GM18868 (cell line): ENCODE measurements at regions not wholly inside any gene's neighbourhood (a gene's known extent, or its start where the extent isn't known, plus 50 kb on each side); places are given as distances from the start of the nearest gene placed in this dataset.
"Not testable (repeated sequence)": the region's sequence is repeated elsewhere in the genome, so short reads cannot be mapped to it uniquely, and the experiment has no call there.

Experiments used
- ATAC-seq: cut with Tn5 transposase; IDR thresholded peaks from one replicate; pipeline ENCODE4 v1.9.1; 2021; ENCODE audit warnings: mild to moderate bottlenecking, moderate library complexity; ENCODE audit not compliant: unreplicated experiment

DNA sequence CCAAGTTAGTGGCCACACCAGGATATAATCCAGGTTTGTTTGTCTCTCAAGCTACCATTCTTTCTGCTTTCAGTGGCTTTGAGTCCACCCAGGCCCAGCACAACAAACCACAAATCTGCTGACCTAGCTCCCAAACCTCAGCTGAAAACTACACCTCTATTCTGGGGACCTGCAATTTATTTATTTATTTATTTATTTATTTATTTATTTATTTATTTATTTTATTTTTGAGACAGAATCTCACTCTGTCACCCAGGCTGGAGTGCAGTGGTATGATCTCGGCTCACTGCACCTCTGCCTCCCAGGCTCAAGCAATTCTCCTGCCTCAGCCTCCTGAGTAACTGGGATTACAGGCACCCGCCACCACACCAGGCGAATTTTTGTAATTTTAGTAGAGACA, 229.9 kb upstream of the BTG1 start:
- not testable (repeated sequence) for ATAC-seq

GRCh38 chr12:92370828-92371227, 225.2 kb upstream of the BTG1 start:
- ATAC-seq, result peak; percentile 71

- ATAC-seq, result no peak
These were observed 224.0 kb upstream of the BTG1 start for GRCh38 chr12:92369636-92370035.

- ATAC-seq, result no peak
These were observed 223.4 kb upstream of the BTG1 start for GRCh38 chr12:92369056-92369455.

- no peak for ATAC-seq
These were observed 220.2 kb upstream of the BTG1 start for GRCh38 chr12:92365836-92366235.

GRCh38 chr12:92365333-92365732, 219.7 kb upstream of the BTG1 start:
- no peak for ATAC-seq

GRCh38 chr12:92363295-92364146, 217.9 kb upstream of the BTG1 start:
- peak; percentile 73 for ATAC-seq

DNA sequence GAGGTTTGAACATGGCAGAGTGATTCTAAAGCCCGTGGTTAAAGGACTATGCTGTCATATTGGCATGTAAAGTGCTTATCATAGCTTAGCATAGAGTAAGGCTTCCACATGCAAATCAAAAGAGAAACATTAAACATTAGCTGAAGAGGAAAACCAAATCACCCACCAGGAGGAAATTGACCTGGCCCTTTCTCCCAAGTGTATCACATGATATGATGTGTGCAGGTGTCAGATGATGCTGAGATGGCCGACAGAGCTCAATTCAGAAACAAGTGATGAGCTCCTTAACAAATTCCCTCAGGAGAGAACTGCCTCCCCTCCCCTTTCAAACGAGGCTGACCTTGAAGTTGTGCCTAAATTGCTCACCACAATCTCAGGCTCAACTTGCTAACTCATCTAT, 217.1 kb upstream of the BTG1 start:
- peak; percentile 29 for ATAC-seq

DNA sequence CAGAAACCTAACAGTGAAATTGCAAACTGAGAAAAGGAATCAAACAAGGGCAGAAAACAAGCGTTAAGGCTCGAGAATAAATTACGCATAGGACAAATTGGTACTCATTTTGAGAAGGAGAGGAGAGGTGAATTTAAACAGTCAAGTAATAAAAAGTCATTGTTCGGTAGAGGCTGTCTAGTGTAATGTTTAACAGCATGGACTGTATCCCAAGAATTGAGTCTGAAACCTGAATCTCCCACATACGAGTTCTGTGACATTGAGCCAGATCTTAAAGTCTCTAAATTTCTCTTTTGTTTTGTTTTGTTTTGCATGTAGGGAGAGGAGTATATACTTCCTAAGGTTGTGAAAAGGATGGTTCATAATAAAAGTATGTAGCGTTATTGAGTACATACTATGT, 216.5 kb upstream of the BTG1 start:
- ATAC-seq, result no peak

GRCh38 chr12:92360543-92360942, 214.9 kb upstream of the BTG1 start:
- no peak for ATAC-seq

DNA sequence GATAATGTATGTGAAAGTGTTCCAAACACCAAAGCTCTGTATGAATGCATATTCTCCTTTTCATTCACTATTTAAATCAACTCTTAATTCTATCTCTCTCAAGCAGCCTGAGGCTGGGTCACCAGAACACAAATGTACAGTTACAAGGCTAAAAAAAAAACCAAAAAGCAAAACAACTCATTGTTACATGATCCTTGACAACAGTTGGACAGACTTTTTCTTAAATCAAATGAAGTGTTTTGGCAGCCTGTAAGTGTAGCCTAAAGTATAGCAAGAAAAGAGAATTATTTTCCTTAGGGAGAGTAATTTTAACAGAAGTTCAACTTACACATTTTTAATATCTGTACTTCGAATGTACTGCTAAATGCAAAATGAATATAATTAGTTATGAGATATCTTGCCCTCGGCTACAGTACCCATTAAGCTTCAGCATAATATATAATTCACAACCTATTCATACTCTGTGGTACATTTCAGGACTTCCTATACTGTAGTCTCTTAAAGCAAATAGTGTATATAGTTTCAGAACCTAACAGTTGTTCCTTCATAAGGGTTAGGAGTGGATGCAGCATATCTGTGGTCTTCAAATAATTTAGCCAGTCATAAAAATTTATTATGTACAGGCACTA, 214.0 kb upstream of the BTG1 start:
- no peak for ATAC-seq

DNA sequence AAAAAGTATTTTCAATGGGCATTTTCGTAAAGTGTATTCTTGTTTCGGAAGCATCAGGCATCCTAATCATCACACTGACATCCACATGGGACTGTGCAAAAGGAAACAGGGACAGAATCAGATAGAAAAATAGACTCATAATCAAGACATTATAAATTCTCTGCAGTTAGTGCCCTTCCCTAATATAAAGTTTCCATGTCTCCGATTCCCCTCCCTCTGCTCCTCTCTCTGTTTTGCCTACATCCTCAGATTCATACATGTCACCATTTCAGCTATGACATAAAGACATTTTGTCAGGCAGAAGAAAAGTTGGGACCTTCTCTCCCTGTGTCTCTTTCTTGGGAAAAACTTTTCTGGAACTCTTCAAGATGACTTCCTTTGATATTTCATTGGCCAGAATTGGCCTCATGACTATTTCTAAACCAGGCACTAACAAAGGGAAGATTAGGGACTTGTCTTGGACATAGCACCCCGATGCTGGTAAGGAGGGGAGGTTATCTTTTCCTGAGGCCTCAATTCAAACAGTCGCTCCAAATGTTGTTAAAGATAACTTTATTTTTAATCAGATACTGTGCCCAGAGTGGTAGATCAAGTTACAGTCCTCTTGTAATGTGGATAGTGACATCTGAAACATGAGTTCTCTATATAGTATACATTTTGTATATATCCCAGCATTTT, 212.1 kb upstream of the BTG1 start:
- ATAC-seq, result no peak

DNA sequence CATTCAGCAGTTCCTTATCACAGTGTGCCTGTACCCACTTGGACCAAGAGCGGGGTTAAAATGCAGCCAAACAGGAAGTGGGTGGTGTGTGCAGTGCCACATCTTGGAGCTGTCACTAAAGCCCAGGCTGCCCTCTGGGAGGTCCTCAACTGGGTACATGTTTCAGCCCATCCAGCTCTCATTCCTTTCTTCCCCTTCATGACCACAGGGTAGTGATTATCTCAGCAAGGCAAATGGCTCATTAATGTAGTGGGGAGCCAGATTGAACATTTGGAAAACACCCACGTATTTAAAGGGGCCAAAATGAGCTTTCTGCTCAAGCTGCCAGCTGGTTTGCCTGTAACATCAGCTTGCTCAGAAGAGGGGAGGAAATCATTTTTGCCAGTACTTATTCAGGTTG, 210.8 kb upstream of the BTG1 start:
- ATAC-seq, result no peak

DNA sequence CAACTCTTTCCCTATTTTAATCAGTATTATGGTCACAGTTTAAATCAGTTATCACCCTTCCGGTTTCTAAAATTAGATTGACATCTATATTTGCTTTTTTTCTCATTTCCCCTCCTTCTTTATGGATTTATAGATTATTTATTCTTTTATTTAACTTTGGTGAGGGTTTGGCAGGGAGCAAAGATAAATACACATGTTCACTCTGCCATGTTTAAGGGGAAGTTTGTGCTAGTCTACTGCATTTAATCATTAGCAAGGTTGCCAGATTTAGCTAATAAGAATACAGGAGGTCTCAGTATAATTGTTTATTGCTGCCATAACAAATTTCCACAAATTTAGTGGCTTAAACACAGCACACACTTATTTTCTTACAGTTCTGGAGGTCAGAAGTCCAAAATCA, 204.0 kb upstream of the BTG1 start:
- ATAC-seq, result no peak

- ATAC-seq, result no peak
These were observed 196.9 kb upstream of the BTG1 start for GRCh38 chr12:92342574-92342973.

DNA sequence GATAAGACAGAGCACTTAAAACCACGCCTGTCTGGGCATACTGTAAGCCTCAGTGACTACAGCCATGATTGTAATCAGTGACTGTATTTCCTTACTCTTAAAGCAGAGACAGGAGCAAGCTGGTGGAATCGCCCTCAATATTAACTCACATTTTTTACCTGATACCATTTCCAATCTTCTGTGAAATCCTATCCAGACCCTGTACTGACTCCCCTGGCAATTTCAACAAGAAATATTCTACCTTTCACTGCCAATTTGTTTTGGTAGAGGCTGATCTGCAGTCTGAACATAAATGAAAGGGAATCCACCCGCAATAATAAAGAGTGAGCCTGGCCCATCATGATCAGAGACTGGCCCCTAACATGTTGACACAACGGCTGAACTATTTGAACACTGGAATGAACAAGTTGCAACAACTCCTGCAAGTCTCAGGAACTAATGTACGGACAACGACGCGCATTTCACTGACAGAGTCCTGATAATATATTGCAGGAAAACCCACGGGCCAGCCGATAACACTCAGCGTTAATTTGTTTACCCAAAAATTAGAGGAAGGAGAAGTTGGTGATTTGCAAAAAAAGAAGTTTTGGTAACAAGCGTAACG, 195.5 kb upstream of the BTG1 start:
- peak; percentile 79 for ATAC-seq

DNA sequence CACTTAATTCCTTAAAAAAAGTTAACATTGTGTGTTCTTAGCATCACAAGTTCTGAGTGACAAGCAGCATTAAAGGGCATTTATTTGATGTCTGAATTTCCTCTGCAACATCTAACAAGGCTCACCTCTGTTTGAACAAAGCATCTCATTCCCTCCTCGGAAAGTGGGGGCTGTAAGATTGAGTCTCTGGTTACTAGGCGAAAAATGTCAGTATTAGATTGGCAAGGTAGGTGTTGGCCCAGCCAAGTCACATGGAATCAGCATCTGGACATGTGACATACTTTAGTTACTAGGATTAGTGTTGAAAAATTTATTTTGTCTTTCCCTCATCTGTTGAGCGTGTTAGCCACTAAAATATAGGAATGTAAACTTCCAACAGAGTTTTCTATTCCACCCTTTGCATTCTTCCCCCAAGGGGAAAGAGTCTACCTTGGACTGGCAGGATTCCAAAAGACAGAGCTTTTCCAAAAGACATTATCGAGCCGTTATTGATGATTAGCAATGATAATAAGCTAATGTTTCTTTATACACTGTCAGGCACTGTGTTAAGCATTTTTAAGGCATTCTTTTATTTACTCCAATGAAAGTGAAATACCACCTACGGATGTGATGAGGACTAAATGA, 194.9 kb upstream of the BTG1 start:
- no peak for ATAC-seq

DNA sequence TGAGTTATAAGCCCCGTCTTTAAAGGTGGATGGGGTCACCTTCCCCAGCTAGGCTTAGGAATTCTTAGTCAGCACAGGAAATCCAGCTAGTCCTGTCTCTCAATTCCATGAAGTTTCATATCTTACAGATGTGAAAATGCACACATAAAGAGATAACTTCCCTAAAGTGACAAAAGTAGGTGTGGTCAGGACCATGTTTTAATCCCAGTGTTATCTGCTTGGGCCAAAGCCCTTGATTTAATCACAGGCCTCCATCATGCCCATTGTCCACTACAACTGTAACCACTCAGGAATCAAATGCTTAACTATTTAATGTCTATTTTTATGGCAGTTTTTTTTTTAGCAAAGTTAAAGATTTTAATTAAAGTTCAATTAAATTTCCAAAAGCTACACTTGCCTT, 194.4 kb upstream of the BTG1 start:
- ATAC-seq, result no peak

DNA sequence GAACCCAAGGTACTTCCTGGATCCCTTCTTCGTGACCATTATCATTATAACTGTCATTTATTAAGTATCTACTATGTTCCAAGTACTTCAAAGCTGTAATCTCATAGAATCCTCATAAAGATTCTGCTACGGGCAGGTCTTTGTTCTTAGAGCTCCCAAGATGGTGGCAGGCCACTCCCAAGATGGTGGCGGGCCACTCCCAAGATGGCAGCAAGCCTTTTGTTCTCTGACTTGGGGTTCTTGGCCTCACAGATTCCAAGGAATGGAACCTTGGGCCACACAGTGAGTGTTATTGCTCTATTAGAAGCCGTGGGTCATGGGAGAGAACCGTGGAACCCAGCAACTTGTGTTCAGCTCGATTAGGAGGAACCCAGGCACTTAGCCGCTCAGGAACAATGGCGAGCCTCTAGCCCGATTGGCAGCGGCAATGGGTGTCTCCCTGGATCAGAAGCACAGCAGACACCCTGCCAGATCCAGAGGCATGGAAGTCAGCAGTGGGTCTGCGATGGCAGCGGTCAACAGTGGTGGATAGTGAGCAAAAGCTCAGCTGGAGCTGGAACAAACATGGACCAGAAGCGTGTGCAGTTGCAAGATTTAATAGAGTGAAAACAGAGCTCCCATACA, 193.7 kb upstream of the BTG1 start:
- ATAC-seq, result no peak

- no peak for ATAC-seq
These were observed 193.0 kb upstream of the BTG1 start for GRCh38 chr12:92338671-92339070.

GRCh38 chr12:92338102-92338501, 192.5 kb upstream of the BTG1 start:
- no peak for ATAC-seq
